ENCODE measurements at regions not wholly inside any gene's neighbourhood (a gene's known extent, or its start where the extent isn't known, plus 50 kb on each side); places are given as distances from the start of the nearest gene placed in this dataset.

DNA sequence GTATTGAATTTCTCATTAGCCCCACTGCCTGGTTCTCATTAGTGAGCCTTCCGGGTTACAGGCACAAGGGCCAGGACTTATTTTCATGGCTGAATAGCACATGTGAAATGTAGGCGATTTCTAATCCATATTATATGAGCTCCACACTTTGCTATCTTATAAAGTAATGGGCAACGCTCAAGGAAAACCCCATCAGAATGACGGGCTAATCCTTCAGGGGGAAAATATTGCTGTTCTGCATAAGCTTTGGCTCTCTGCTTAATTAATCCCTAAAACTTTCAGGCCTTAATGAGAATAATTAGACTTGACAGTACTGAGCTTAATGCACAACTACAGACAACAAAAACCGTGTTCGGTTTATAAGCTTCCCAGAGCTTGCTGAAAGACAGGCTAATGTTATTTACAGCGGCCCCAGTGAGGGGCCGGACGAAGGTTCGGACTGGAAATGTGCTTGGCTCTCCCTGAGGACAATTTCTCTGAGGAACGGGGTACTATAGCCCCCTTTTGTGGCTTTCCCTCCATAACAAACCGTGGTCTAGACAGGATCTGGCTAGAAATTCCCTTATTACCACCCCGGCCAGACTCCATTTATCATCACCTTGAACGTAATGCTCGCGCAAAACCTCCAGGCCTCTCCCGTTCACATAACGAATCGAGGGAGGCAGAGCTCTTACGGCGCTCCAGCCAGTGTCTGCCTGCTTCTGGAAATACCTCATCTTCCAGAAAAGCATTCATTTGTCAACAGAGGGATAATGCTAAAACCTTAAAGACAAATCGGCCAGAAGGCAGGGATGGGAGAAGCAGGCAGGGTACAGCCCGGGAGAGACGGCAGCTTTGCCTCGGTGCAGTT is 164.5 kb downstream of the CD83 start (continued):
- TF ChIP-seq, protein P1, sequence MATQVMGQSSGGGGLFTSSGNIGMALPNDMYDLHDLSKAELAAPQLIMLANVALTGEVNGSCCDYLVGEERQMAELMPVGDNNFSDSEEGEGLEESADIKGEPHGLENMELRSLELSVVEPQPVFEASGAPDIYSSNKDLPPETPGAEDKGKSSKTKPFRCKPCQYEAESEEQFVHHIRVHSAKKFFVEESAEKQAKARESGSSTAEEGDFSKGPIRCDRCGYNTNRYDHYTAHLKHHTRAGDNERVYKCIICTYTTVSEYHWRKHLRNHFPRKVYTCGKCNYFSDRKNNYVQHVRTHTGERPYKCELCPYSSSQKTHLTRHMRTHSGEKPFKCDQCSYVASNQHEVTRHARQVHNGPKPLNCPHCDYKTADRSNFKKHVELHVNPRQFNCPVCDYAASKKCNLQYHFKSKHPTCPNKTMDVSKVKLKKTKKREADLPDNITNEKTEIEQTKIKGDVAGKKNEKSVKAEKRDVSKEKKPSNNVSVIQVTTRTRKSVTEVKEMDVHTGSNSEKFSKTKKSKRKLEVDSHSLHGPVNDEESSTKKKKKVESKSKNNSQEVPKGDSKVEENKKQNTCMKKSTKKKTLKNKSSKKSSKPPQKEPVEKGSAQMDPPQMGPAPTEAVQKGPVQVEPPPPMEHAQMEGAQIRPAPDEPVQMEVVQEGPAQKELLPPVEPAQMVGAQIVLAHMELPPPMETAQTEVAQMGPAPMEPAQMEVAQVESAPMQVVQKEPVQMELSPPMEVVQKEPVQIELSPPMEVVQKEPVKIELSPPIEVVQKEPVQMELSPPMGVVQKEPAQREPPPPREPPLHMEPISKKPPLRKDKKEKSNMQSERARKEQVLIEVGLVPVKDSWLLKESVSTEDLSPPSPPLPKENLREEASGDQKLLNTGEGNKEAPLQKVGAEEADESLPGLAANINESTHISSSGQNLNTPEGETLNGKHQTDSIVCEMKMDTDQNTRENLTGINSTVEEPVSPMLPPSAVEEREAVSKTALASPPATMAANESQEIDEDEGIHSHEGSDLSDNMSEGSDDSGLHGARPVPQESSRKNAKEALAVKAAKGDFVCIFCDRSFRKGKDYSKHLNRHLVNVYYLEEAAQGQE (IDR thresholded peaks at IDR 0.05; ENCODE audit: low read depth): no peak
- TF ChIP-seq EZH2phosphoT487 (IDR thresholded peaks at IDR 0.05; ENCODE audit: borderline replicate concordance) (no peak), ZNF274 (IDR thresholded peaks at IDR 0.05; ENCODE audit: low read depth, low read length) (no peak), ELF1 (IDR thresholded peaks at IDR 0.05; ENCODE audit: borderline replicate concordance, low read depth) (no peak), EZH2 (IDR thresholded peaks at IDR 0.05) (no peak), SP1 (IDR thresholded peaks at IDR 0.05; ENCODE audit: low read depth) (no peak), JUND (IDR thresholded peaks at IDR 0.05) (no peak), EGR1 (IDR thresholded peaks at IDR 0.05; ENCODE audit: low read depth) (no peak), TCF7L2 (IDR thresholded peaks at IDR 0.05; ENCODE audit: borderline replicate concordance, extremely low read depth, insufficient read depth, insufficient read length) (no peak)
- TF ChIP-seq, protein P2, sequence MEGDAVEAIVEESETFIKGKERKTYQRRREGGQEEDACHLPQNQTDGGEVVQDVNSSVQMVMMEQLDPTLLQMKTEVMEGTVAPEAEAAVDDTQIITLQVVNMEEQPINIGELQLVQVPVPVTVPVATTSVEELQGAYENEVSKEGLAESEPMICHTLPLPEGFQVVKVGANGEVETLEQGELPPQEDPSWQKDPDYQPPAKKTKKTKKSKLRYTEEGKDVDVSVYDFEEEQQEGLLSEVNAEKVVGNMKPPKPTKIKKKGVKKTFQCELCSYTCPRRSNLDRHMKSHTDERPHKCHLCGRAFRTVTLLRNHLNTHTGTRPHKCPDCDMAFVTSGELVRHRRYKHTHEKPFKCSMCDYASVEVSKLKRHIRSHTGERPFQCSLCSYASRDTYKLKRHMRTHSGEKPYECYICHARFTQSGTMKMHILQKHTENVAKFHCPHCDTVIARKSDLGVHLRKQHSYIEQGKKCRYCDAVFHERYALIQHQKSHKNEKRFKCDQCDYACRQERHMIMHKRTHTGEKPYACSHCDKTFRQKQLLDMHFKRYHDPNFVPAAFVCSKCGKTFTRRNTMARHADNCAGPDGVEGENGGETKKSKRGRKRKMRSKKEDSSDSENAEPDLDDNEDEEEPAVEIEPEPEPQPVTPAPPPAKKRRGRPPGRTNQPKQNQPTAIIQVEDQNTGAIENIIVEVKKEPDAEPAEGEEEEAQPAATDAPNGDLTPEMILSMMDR (IDR thresholded peaks at IDR 0.05 in 2 of 3, conservative IDR thresholded peaks at IDR 0.05 in 1 of 3; ENCODE audit: borderline replicate concordance in 1 of 3, insufficient read depth in 1 of 3, low read depth in 2 of 3, low read length in 2 of 3): no peak

Measured in HCT116 (cell line).